Testis (tissue), 2 donors: ENCODE measurements at regions not wholly inside any gene's neighbourhood (a gene's known extent, or its start where the extent isn't known, plus 50 kb on each side); places are given as distances from the start of the nearest gene placed in this dataset.

Experiments used
- POLR2A ChIP-seq: fragments of 450-650 bp; IDR thresholded peaks from one replicate; pipeline ENCODE4 v1.6.1; 2017; ENCODE audit warnings: antibody characterized with exemption, mild to moderate bottlenecking, moderate library complexity
- TF ChIP-seq, protein P1 (sequence below), 3 experiments: fragments of 450-650 bp in 2 of 3; fragments of 200-600 bp in 1 of 3; sonication (generic) in 1 of 3; IDR thresholded peaks; one replicate each; pipeline ENCODE4 v1.5.1; 2016 to 2019; ENCODE audit warnings: antibody characterized with exemption in 3 of 3, mild to moderate bottlenecking in 2 of 3, moderate library complexity in 1 of 3

GRCh38 chr10:124308811-124309210, 109.9 kb downstream of the OAT start:
- no peak for TF ChIP-seq POLR2A
- TF ChIP-seq, protein P1, sequence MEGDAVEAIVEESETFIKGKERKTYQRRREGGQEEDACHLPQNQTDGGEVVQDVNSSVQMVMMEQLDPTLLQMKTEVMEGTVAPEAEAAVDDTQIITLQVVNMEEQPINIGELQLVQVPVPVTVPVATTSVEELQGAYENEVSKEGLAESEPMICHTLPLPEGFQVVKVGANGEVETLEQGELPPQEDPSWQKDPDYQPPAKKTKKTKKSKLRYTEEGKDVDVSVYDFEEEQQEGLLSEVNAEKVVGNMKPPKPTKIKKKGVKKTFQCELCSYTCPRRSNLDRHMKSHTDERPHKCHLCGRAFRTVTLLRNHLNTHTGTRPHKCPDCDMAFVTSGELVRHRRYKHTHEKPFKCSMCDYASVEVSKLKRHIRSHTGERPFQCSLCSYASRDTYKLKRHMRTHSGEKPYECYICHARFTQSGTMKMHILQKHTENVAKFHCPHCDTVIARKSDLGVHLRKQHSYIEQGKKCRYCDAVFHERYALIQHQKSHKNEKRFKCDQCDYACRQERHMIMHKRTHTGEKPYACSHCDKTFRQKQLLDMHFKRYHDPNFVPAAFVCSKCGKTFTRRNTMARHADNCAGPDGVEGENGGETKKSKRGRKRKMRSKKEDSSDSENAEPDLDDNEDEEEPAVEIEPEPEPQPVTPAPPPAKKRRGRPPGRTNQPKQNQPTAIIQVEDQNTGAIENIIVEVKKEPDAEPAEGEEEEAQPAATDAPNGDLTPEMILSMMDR (IDR thresholded peaks at IDR 0.05): no peak
